IPS-18c (cell line): ENCODE measurements at regions not wholly inside any gene's neighbourhood (a gene's known extent, or its start where the extent isn't known, plus 50 kb on each side); places are given as distances from the start of the nearest gene placed in this dataset.

Experiments used
- H3K4me3 ChIP-seq: 2 replicates; pipeline ENCODE4 v1.7.0; 2013; ENCODE audit warnings: low read depth, mild to moderate bottlenecking, low read length, moderate library complexity; ENCODE audit not compliant: insufficient read depth
- H3K9me3 ChIP-seq: one replicate; pipeline ENCODE4 v1.6.1; 2013; ENCODE audit warnings: mild to moderate bottlenecking, low read length, moderate library complexity; ENCODE audit not compliant: control insufficient read depth, insufficient read depth

DNA sequence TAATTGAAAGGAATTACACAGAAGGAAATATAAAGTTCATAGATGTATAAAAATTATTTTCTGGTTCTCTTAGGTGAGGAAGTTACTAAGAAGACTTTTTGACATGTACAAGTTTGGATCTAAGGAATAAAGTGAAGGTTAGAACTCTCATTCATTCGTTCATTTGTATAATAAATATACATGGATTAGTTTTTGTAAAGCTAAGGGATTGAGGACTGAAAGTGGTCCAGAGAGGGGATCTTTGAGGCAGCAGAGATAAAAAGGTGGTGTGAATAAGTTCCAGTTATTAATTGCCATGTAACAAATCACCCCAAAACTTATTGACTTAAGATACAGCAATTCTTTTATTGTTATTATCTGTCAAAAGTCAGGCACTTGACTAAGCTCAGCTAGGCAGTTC lies 110.1 kb upstream of the CELF4 start:
- Histone ChIP-seq H3K9me3 (no peaks in the 10 kb centered on the region), H3K4me3 (no peak overlapping the region)

DNA sequence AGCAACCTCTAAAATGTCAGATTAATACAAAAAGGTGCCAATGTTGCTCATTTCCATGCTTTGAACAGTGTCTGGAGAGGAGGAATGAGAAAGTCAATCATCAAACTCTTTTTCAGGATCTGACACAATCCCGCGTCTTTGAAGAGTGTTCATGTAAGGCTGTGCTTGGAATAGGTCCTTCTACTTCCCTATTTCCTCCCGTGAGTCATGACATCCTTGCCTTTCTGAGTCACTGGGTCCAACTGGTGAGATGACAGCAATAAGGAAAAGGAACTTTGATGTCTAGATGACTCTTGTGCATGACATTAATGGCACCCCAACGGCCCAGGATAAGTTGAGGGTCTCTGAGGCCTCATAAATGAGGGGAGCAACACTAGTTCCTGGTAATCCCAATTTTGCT lies 109.0 kb upstream of the CELF4 start:
- no peak overlapping the region for H3K4me3 ChIP-seq

DNA sequence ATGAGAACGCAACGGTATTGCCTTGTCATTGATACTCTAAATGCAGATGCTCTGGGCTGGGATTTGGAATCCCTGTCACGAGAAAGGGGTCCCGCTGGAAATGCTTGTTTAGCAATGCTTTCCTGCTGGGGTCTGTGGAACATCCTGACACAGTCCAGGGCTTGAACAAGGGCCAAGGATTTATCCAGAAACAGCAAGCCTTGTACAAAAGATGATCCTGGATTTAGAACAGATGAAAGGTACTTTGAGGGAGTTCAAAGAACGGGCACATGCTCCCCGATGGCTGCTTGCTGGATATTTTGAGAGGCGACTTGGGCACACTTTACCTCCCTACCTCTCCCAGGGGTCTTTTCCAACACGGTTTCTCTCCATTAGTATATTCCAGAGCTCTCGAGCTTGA lies 108.1 kb upstream of the CELF4 start:
- Histone ChIP-seq H3K9me3 (no peaks in the 10 kb centered on the region), H3K4me3 (no peak overlapping the region)

More for the DNA sequence above, 109.0 kb upstream of the CELF4 start:
- H3K9me3 ChIP-seq: no peaks in the 10 kb centered on the region

DNA sequence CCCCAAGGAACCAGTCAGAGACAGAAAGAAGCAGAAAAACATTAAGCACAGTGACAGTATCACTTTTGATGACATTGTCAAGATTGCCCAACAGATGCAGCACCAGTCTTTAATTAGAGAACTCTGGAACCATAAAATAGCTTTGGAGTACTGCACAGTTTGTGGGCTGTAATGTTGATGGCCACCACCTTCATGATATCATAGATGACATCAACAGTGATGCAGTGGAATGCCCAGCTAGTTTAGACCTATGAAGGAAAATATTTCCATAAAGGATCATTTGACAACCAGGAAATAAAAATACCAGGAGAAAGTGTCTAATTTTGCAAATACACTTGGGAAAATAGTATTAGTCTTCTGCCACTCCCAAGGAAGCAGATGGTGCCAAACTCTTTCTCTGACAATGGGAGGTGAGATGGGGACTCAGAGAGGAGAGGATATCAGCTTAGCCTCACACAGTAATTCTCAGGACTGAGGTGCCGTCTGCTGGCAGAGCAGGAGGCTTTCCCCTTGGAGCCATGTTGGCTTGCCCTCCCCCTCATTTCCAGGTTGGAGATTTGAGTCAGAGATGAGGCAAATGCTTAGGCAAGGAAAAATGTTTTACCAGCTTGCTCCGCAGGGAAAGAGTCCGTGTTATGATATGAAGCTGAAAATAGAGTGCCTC lies 107.5 kb upstream of the CELF4 start:
- no peak overlapping the region for H3K4me3 ChIP-seq
- no peaks in the 10 kb centered on the region for H3K9me3 ChIP-seq

DNA sequence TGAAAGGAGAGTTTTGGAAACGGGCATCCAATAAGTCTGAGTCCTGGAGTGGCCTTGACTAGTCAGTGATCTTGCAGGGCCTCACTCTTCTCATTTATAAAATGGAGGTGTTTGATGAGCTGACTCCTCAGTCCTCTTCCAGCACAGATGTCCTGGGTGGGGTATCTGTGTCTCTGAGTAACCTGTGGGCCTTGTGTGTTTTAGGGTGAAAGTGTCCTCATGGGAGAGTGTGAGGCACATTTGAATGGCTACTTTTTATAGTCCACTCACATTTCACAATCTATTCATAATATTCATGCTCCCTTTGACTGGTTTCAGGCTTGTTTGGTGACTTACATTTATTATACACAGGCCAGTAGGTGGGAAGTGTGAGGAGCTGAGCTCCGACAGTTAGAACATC lies 106.4 kb upstream of the CELF4 start:
- Histone ChIP-seq H3K4me3 (no peak overlapping the region), H3K9me3 (no peaks in the 10 kb centered on the region)

DNA sequence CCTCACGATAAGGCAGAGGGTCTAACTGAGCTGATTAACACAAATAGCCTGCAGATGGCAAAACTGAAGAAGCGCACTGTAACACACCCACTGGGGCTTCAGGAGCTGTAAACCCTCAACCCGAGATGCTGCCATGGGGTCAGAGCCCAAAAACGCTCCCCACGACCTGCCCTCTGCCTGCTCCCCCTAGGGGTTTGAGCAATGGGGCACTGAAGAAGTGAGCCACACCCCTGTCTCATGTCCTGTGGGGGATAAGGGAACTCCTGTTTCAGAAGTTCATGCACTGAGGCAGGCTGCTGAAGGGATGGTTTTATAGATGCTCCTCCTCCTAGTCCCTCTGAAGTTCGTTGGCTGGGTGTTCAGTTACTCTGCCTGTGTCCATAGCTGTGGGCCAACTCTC lies 105.9 kb upstream of the CELF4 start:
- H3K4me3 ChIP-seq: no peak overlapping the region
- H3K9me3 ChIP-seq: no peaks in the 10 kb centered on the region

DNA sequence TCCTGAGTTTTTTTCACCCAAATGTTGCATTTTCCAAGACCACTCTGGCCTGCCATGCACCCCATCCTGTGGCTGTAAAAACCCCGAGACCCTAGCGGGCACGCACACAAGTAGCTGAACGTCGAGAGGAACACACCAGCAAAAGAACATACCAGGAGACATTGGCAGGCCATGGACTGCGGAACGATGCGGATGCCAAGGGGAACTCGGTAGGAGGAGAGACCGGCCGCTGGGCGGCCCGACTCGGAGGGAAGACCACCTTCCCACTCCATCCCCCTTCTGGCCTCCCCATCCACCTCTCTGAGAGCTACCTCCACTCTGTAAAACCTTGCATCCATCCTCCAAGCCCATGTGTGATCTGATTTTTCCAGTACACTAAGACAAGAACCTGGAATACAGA lies 105.5 kb upstream of the CELF4 start:
- H3K4me3 ChIP-seq: no peak overlapping the region
- H3K9me3 ChIP-seq: no peaks in the 10 kb centered on the region

DNA sequence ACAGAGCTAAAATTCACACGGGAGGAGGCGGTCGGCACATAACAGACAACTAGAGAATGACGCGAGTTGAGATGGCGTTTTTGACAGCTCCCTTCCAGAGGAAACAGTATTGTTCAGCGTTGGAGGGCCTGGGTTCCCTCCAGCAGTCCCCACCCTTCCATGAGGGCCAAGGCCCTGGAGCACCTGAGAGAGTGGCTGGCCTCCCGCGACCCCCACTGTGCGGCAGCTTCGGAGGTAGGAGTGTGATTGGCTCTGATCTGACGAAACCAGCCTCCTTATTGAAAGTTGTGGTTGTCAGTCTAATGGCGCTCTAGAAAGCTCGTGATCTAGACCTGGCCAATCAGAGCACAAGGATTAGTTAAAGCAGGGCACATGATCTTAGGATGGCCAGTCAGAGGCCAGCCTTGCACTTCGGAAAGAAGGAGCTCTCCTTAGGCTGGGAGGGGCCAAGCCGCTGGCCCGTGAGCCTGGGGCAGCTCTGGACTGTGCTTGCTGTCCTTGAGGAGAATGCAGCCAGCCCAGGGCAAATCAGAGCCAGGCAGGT lies 104.5 kb upstream of the CELF4 start:
- no peak overlapping the region for H3K4me3 ChIP-seq
- no peaks in the 10 kb centered on the region for H3K9me3 ChIP-seq

DNA sequence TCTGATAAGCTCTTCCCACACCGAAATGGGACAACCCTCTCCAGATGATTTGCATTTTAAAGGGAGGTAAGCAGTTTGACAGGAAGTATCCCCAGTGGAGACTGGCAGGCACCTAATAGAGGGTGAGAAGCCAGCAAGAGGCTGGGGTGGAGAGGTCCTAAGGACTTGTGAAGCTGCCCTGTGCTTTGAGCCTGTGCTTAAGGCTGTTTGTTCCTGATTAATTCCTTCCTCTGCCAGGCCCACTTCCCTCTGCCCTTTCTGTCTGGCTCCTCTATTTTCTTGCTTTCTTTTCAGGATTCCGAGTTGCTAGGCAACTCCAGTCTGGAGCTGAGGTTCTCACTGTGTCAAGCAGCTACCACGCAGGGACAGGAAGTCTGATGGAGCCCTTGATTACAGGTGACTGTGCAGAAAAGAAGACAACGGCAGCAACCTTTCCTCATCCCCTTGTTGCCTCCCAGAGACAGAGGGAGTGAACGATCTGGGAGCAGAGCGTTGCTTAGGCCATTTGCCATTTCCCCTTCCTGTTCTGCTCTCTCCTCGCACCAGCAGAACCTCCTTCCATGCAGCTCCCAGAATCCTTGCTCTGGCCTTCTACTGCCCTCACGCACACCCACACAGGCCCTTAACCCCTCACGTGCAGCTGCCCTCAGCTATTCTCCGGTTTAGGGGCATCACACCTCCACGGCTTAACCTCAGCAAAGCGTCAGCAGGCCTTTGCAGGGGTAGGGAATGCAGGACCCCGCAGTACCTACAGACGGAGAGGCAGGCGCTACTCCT lies 103.6 kb upstream of the CELF4 start:
- Histone ChIP-seq H3K4me3 (no peak overlapping the region), H3K9me3 (no peaks in the 10 kb centered on the region)

DNA sequence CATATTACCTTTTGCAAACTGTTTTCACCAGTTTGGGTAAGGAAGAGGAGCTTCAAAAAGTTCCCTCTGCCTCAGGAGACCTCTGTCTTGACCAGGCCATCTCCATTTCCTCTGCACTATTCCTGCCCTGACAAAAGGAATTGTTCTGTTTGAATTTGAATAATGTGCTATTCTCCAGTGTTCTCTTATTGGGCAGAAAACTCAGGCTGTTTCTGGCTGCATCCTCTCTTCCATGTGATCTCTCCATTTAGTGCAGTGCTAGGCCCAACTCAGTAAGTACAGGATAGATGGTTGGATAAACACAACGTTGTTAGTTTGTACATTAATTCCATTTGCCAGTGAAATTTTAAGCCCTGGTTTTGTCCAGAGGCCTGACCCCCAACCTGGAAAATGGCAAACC lies 102.2 kb upstream of the CELF4 start:
- no peaks in the 10 kb centered on the region for H3K9me3 ChIP-seq
- H3K4me3 ChIP-seq: no peak overlapping the region

DNA sequence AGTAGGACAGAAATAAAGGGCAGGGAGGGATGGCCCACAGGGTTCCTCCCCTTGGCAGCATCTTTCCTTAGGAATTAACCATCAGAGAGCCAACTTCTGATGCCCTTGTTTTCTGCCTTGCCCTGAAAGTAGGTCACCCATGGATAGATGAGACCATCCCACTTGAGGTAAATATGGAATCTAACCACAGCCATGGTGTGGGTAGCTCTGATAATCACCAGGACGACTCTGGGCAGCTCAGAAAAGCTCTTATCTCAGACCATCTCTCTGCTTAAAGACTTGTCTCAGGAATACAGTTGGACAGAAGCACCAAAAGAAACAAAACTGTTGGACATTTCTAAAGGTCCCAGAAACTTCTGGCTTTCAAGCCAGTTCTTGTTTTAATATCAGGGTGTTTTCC lies 101.4 kb upstream of the CELF4 start:
- no peak overlapping the region for H3K4me3 ChIP-seq
- no peaks in the 10 kb centered on the region for H3K9me3 ChIP-seq

DNA sequence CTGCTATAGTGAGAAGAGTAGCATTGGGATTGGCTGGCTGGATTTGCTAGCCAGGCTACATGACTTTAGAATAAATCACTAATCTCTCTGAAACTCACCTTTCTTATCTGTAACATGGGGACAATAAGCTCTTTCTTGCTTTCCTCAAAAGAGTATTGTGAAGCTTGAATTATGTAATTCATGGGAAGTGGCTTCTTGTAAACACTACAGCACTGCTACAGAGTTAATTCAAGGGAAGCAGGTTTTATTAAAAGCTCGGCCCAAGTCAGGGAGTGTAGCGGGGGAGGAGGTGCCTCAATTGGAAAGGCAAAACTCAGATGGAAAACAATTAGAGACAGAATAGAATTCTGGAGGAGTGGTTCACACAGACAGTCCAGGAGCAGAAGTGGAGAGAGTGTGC lies 100.9 kb upstream of the CELF4 start:
- Histone ChIP-seq H3K9me3 (no peaks in the 10 kb centered on the region), H3K4me3 (no peak overlapping the region)

DNA sequence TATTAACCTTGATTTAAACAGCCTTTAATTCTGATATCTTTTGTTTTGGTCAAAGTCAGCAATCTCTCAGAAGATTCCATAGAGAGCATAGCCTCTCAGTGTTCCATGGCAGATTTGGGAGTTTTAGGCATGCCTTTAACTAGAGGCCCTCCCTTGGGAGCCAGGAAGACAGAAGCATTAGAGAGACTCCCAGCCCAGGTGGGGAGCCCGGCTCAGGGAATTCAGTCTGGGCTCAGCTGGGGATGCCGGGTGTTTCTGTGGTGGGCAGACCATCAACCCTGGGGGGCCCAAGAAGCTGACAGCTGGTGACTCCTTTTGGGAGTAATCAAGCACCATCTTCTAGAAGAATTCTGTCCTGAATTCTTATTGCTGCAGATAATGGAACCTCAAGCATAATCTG lies 99.7 kb upstream of the CELF4 start:
- Histone ChIP-seq H3K4me3 (no peak overlapping the region), H3K9me3 (no peaks in the 10 kb centered on the region)

DNA sequence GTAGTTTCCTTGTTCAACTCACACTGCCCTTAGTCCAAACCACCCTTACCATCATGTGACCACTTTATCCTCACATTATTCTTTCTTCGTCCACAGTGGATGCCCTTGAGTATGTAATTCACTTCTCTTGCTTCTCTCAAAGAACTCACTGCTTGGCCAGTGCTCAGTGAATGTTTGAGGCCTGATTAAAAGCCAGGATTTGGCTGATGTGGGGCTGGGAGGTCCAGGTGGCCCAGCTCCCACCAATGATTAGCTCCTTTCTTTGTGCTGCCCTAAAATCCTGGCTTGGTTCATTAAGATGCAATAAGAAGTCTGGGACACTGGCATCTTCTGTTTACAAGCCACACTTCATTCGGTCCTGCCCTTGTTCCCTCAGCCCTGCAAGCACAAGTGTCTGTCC lies 97.8 kb upstream of the CELF4 start:
- Histone ChIP-seq H3K4me3 (no peak overlapping the region), H3K9me3 (no peaks in the 10 kb centered on the region)

DNA sequence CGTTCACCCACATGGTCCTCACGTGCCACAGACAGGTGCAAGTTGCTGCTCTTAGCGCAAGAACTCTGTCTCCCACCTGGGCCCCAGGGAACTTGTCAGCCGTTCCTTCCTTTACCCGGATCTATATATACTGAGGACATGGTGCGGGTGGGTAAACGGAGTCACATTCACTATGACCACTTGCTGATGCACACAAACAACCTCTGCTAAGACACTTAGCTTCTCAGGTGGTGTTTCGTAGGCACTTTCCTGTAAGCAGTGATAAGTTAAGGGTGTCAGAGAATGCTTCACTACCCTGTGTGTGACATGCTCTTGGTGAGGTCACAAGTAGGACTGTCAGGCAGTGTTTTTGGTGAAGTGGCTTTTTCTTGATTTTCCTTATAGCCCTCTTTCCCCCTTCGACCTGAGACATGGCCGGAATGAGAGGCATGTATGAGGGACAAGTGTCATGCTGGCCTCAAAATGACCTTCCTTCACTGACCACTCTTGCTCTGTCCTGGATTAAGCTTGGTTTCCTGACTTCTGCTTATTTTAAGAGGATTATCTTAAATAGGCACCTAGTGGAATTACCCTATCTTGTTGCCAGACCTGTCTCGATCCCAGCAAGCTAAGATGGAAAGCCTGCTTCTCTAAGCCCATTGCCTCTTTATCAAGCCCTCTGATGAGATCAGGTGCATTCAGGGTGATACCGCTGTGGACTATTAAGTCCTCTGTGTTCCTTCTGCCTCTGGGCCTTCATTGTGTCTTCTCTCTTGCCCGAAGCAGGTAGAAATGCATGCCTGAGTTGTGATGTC lies 97.1 kb upstream of the CELF4 start:
- Histone ChIP-seq H3K4me3 (no peak overlapping the region), H3K9me3 (no peaks in the 10 kb centered on the region)

DNA sequence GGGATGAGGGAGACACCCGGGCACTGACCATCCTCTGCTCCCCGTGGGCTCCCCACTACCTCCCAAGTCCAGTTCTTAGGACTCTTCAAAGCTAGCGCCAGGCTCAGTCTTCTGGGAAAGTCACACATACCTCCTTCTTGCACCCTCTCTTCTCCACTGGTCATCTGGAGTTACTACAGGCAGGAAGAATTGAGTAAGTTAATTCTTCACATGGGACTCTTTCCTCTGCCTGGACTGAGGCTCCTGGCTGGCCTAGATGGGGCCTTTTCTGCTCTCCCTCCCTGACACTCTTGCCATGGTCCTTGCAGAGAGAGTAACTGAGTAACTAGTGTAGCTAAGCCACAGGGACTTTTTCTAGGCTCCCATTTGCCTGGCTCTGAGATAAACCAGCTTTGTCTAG lies 96.5 kb upstream of the CELF4 start:
- Histone ChIP-seq H3K4me3 (no peak overlapping the region), H3K9me3 (no peaks in the 10 kb centered on the region)

DNA sequence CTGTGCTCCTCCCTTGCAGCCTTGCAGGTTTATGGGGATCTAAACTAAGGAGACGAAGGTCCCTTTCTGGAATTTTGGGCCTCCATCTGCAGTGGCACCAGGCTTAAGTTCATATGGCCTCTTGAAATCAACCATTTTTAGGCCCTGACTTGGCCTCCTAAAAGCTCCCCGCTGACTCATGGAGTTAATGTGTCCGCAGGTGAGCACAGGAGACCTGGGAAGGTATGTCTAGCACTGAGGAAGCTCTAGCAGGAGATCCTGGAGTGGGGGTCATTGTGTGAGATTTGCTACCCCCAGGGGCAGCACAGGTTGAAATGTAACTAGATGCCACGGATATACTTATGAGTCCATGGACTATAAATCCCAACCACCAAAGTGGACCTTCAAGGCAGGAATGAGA lies 95.9 kb upstream of the CELF4 start:
- Histone ChIP-seq H3K4me3 (no peak overlapping the region), H3K9me3 (no peaks in the 10 kb centered on the region)

DNA sequence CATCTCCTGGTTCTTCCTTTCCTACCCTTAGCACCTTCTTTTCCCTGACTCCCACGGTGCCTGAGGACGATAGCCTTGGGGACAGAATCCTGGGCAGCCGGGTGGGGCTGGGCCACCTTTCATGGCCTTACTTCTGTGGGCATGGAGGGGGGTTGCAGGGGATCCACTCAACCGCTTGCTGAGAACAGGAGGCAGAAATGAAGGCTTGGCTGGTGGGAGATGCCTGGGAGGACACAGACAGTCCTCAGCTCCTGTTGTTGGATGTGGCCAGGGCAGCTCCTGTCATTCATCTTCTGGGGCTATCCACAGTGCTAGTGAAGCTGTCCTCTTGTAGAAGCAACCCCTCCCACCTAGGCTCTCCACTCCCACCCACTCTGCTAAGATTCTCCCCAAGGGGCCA lies 95.5 kb upstream of the CELF4 start:
- no peak overlapping the region for H3K4me3 ChIP-seq

More for the DNA sequence above, 95.5 kb upstream of the CELF4 start:
- no peaks in the 10 kb centered on the region for H3K9me3 ChIP-seq
